ENCODE measurements at regions not wholly inside any gene's neighbourhood (a gene's known extent, or its start where the extent isn't known, plus 50 kb on each side); places are given as distances from the start of the nearest gene placed in this dataset.

DNA sequence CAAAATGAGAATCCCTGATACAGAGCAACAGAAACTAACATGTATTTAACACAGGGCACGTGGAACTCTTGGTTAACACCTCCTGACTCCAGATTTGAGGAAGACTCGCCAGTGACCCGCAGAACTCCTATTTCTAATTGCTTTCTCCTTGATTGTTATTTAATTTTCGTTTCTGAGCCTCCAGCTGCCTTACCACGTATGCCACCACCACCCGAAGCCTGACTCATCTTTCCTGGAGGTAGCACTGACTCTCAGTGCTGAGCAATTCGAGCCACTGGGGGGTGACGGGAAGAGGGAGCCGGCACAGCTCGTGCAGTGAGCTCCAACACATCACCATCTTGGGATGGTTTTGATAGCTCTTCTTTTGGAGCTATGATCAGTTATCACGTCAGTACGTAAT is 273.9 kb upstream of the MGMT start:
- H3K4me3 ChIP-seq (ENCODE audit: low read length): no peak overlapping the region
- no peaks in the 10 kb centered on the region for H3K79me2 ChIP-seq (ENCODE audit: control insufficient read depth, low read length)
- no peaks in the 10 kb centered on the region for H3F3A ChIP-seq (ENCODE audit: control insufficient read depth, insufficient read depth)
- TF ChIP-seq EZH2phosphoT487 (IDR thresholded peaks at IDR 0.05; ENCODE audit: borderline replicate concordance, low read length): no peak
- TF ChIP-seq, protein P1, sequence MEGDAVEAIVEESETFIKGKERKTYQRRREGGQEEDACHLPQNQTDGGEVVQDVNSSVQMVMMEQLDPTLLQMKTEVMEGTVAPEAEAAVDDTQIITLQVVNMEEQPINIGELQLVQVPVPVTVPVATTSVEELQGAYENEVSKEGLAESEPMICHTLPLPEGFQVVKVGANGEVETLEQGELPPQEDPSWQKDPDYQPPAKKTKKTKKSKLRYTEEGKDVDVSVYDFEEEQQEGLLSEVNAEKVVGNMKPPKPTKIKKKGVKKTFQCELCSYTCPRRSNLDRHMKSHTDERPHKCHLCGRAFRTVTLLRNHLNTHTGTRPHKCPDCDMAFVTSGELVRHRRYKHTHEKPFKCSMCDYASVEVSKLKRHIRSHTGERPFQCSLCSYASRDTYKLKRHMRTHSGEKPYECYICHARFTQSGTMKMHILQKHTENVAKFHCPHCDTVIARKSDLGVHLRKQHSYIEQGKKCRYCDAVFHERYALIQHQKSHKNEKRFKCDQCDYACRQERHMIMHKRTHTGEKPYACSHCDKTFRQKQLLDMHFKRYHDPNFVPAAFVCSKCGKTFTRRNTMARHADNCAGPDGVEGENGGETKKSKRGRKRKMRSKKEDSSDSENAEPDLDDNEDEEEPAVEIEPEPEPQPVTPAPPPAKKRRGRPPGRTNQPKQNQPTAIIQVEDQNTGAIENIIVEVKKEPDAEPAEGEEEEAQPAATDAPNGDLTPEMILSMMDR (IDR thresholded peaks at IDR 0.05; ENCODE audit: low read depth, low read length, poor library complexity, severe bottlenecking): no peak
- no peaks in the 10 kb centered on the region for H3K27me3 ChIP-seq (ENCODE audit: control insufficient read depth, low read length)
- no peak overlapping the region for H3K4me2 ChIP-seq (ENCODE audit: low read length)
- no peaks in the 10 kb centered on the region for H3K9me2 ChIP-seq (replicated peaks; ENCODE audit: control insufficient read depth, low read length)
- H3K9me3 ChIP-seq (ENCODE audit: control insufficient read depth, insufficient read depth, low read length): no peaks in the 10 kb centered on the region
- no peaks in the 10 kb centered on the region for H3K4me1 ChIP-seq (ENCODE audit: control insufficient read depth, low read length)
- H3K27ac ChIP-seq (ENCODE audit: low read depth, low read length): no peak overlapping the region
- H4K20me1 ChIP-seq (ENCODE audit: control insufficient read depth, insufficient read depth, low read depth, low read length): no peaks in the 10 kb centered on the region
- no peaks in the 10 kb centered on the region for H3K36me3 ChIP-seq (ENCODE audit: control insufficient read depth, low read length)

DNA sequence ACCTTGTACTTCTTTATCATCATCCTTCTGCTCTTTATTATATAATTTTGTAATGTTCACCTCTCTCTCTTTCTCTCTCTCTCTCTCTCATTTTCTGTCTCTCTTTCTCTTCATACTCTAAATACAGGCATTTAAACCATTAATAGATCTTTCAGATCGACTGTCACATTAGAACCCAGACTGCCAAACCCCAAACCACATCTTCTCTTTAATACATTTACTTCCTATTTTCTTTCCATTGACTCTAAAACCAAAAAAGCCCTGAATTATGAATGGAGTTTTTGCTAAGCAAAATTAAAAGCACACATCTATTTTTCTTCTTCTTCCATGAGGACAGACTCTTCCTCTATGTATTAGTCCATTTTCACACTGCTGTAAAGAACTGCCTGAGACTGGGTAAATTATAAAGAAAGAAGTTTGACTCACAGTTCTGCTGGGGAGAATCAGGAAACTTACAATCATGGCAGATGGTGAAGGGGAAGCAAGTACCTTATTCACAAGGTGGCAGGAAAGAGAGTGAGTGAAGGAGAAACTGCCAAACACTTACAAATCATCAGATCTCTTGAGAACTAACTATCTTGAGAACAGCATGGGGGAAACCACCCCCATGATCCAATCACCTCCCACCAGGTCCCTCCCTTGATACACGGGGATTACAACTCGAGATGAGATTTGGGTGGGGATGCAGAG is 272.7 kb upstream of the MGMT start:
- Histone ChIP-seq H3K9me2 (replicated peaks; ENCODE audit: control insufficient read depth, low read length) (no peaks in the 10 kb centered on the region), H3K27ac (ENCODE audit: low read depth, low read length) (no peak overlapping the region), H3K79me2 (ENCODE audit: control insufficient read depth, low read length) (no peaks in the 10 kb centered on the region), H3K9me3 (ENCODE audit: control insufficient read depth, insufficient read depth, low read length) (no peaks in the 10 kb centered on the region), H3K4me1 (ENCODE audit: control insufficient read depth, low read length) (no peaks in the 10 kb centered on the region), H3K36me3 (ENCODE audit: control insufficient read depth, low read length) (no peaks in the 10 kb centered on the region), H3K4me2 (ENCODE audit: low read length) (no peak overlapping the region), H4K20me1 (ENCODE audit: control insufficient read depth, insufficient read depth, low read depth, low read length) (no peaks in the 10 kb centered on the region), H3K27me3 (ENCODE audit: control insufficient read depth, low read length) (no peaks in the 10 kb centered on the region), H3F3A (ENCODE audit: control insufficient read depth, insufficient read depth) (no peaks in the 10 kb centered on the region), H3K4me3 (ENCODE audit: low read length) (no peak overlapping the region)
- TF ChIP-seq EZH2phosphoT487 (IDR thresholded peaks at IDR 0.05; ENCODE audit: borderline replicate concordance, low read length): no peak
- TF ChIP-seq, protein P1 (IDR thresholded peaks at IDR 0.05; ENCODE audit: low read depth, low read length, poor library complexity, severe bottlenecking): no peak

GRCh38 chr10:129199826-129200225 is 267.2 kb upstream of the MGMT start:
- no peaks in the 10 kb centered on the region for H3K9me3 ChIP-seq (ENCODE audit: control insufficient read depth, insufficient read depth, low read length)
- H3K9me2 ChIP-seq (replicated peaks; ENCODE audit: control insufficient read depth, low read length): no peaks in the 10 kb centered on the region
- H3K4me2 ChIP-seq (ENCODE audit: low read length): no peak overlapping the region
- no peak overlapping the region for H3K27ac ChIP-seq (ENCODE audit: low read depth, low read length)
- H3F3A ChIP-seq (ENCODE audit: control insufficient read depth, insufficient read depth): no peaks in the 10 kb centered on the region
- TF ChIP-seq, protein P1 (IDR thresholded peaks at IDR 0.05; ENCODE audit: low read depth, low read length, poor library complexity, severe bottlenecking): no peak
- no peak for TF ChIP-seq EZH2phosphoT487 (IDR thresholded peaks at IDR 0.05; ENCODE audit: borderline replicate concordance, low read length)
- no peaks in the 10 kb centered on the region for H3K36me3 ChIP-seq (ENCODE audit: control insufficient read depth, low read length)
- no peaks in the 10 kb centered on the region for H3K27me3 ChIP-seq (ENCODE audit: control insufficient read depth, low read length)
- H3K4me3 ChIP-seq (ENCODE audit: low read length): no peak overlapping the region
- no peaks in the 10 kb centered on the region for H4K20me1 ChIP-seq (ENCODE audit: control insufficient read depth, insufficient read depth, low read depth, low read length)
- no peaks in the 10 kb centered on the region for H3K4me1 ChIP-seq (ENCODE audit: control insufficient read depth, low read length)
- H3K79me2 ChIP-seq (ENCODE audit: control insufficient read depth, low read length): no peaks in the 10 kb centered on the region

Measured in DOHH2 (cell line).